ENCODE measurements at regions not wholly inside any gene's neighbourhood (a gene's known extent, or its start where the extent isn't known, plus 50 kb on each side); places are given as distances from the start of the nearest gene placed in this dataset.

GRCh38 chr13:97074618-97075017, 80.3 kb upstream of the OXGR1 start:
- Histone ChIP-seq H3K36me3 (ENCODE audit: control insufficient read depth in 4 of 4, insufficient read depth in 4 of 4, low read length in 3 of 4) (no peaks in the 10 kb centered on the region), H3K4me1 (ENCODE audit: control extremely low read depth in 1 of 4, control insufficient read depth in 4 of 4, insufficient read depth in 4 of 4, low read length in 3 of 4) (peaks cover 0 to 5% (median 1%) of the 10 kb centered on the region in 4 experiments), H3K27ac (ENCODE audit: insufficient read depth in 1 of 2, low read depth in 1 of 2, low read length in 2 of 2, poor library complexity in 1 of 2, severe bottlenecking in 2 of 2) (no peak overlapping the region), H3K27me3 (replicated peaks in 2 of 5; ENCODE audit: control insufficient read depth in 4 of 5, insufficient read depth in 5 of 5, low read length in 4 of 5) (no peaks in the 10 kb centered on the region), H3K4me3 (ENCODE audit: control insufficient read depth in 1 of 7, extremely low read depth in 1 of 7, insufficient read depth in 4 of 7, low read depth in 2 of 7, low read length in 6 of 7) (no peak overlapping the region), H3K9me3 (ENCODE audit: control extremely low read depth in 1 of 5, control insufficient read depth in 4 of 5, insufficient read depth in 2 of 5, low read depth in 1 of 5, low read length in 4 of 5) (peaks cover 0 to 12% (median 2%) of the 10 kb centered on the region in 5 experiments)
- CTCF ChIA-PET = no interaction called here
- WGBS (ENCODE audit: insufficient coverage) = no CpG with 5 or more reads among the region's 1 CpG
- no peak for DNase-seq
- POLR2A ChIA-PET = no interaction called here

- H3K9me3 ChIP-seq (ENCODE audit: control extremely low read depth in 1 of 5, control insufficient read depth in 4 of 5, insufficient read depth in 2 of 5, low read depth in 1 of 5, low read length in 4 of 5) = peaks cover 0 to 12% (median 2%) of the 10 kb centered on the region in 5 experiments
- H3K4me3 ChIP-seq (ENCODE audit: control insufficient read depth in 1 of 7, extremely low read depth in 1 of 7, insufficient read depth in 4 of 7, low read depth in 2 of 7, low read length in 6 of 7) = peak overlapping the region in 6 of 7 experiments; percentile 11 to 48 (median 35)
- H3K27me3 ChIP-seq (replicated peaks in 2 of 5; ENCODE audit: control insufficient read depth in 4 of 5, insufficient read depth in 5 of 5, low read length in 4 of 5) = no peaks in the 10 kb centered on the region
- 74% methylated on average over 8 of the region's 9 CpGs for WGBS (ENCODE audit: insufficient coverage)
- CTCF ChIA-PET = interaction anchor here (0.6 kb wide), 1 partner anchor 282 kb away, joined by 3 read pairs; no protein-coding TSS in a partner anchor
- peak in 2 of 3 donors; percentile 30 to 33 for DNase-seq
- H3K4me1 ChIP-seq (ENCODE audit: control extremely low read depth in 1 of 4, control insufficient read depth in 4 of 4, insufficient read depth in 4 of 4, low read length in 3 of 4) = peaks cover 0 to 5% (median 1%) of the 10 kb centered on the region in 4 experiments
- H3K36me3 ChIP-seq (ENCODE audit: control insufficient read depth in 4 of 4, insufficient read depth in 4 of 4, low read length in 3 of 4) = no peaks in the 10 kb centered on the region
- POLR2A ChIA-PET = no interaction called here
- no peak overlapping the region for H3K27ac ChIP-seq (ENCODE audit: insufficient read depth in 1 of 2, low read depth in 1 of 2, low read length in 2 of 2, poor library complexity in 1 of 2, severe bottlenecking in 2 of 2)
Measured at GRCh38 chr13:97076898-97077297, 82.6 kb upstream of the OXGR1 start.

GRCh38 chr13:97077341-97077740, 83.1 kb upstream of the OXGR1 start:
- no peaks in the 10 kb centered on the region for H3K27me3 ChIP-seq (replicated peaks in 2 of 5; ENCODE audit: control insufficient read depth in 4 of 5, insufficient read depth in 5 of 5, low read length in 4 of 5)
- POLR2A ChIA-PET = no interaction called here
- no CpG with 5 or more reads among the region's 1 CpG for WGBS (ENCODE audit: insufficient coverage)
- no peak overlapping the region for H3K27ac ChIP-seq (ENCODE audit: insufficient read depth in 1 of 2, low read depth in 1 of 2, low read length in 2 of 2, poor library complexity in 1 of 2, severe bottlenecking in 2 of 2)
- no peaks in the 10 kb centered on the region for H3K36me3 ChIP-seq (ENCODE audit: control insufficient read depth in 4 of 4, insufficient read depth in 4 of 4, low read length in 3 of 4)
- peak in 1 of 3 donors; percentile 8 for DNase-seq
- CTCF ChIA-PET = interaction anchor here (0.6 kb wide), 1 partner anchor 282 kb away, joined by 3 read pairs; no protein-coding TSS in a partner anchor
- peak overlapping the region in 6 of 7 experiments; percentile 11 to 48 (median 35) for H3K4me3 ChIP-seq (ENCODE audit: control insufficient read depth in 1 of 7, extremely low read depth in 1 of 7, insufficient read depth in 4 of 7, low read depth in 2 of 7, low read length in 6 of 7)
- H3K4me1 ChIP-seq (ENCODE audit: control extremely low read depth in 1 of 4, control insufficient read depth in 4 of 4, insufficient read depth in 4 of 4, low read length in 3 of 4) = peaks cover 0 to 5% (median 1%) of the 10 kb centered on the region in 4 experiments
- peaks cover 0 to 12% (median 2%) of the 10 kb centered on the region in 5 experiments for H3K9me3 ChIP-seq (ENCODE audit: control extremely low read depth in 1 of 5, control insufficient read depth in 4 of 5, insufficient read depth in 2 of 5, low read depth in 1 of 5, low read length in 4 of 5)

- no peak overlapping the region for H3K27ac ChIP-seq (ENCODE audit: insufficient read depth in 1 of 2, low read depth in 1 of 2, low read length in 2 of 2, poor library complexity in 1 of 2, severe bottlenecking in 2 of 2)
- ChIA-PET CTCF (no interaction called here), POLR2A (no interaction called here)
- no peak overlapping the region for H3K4me3 ChIP-seq (ENCODE audit: control insufficient read depth in 1 of 7, extremely low read depth in 1 of 7, insufficient read depth in 4 of 7, low read depth in 2 of 7, low read length in 6 of 7)
- peaks cover 0 to 5% (median 1%) of the 10 kb centered on the region in 4 experiments for H3K4me1 ChIP-seq (ENCODE audit: control extremely low read depth in 1 of 4, control insufficient read depth in 4 of 4, insufficient read depth in 4 of 4, low read length in 3 of 4)
- no peaks in the 10 kb centered on the region for H3K27me3 ChIP-seq (replicated peaks in 2 of 5; ENCODE audit: control insufficient read depth in 4 of 5, insufficient read depth in 5 of 5, low read length in 4 of 5)
- H3K9me3 ChIP-seq (ENCODE audit: control extremely low read depth in 1 of 5, control insufficient read depth in 4 of 5, insufficient read depth in 2 of 5, low read depth in 1 of 5, low read length in 4 of 5) = peaks cover 0 to 5% (median 0%) of the 10 kb centered on the region in 5 experiments
- no peaks in the 10 kb centered on the region for H3K36me3 ChIP-seq (ENCODE audit: control insufficient read depth in 4 of 4, insufficient read depth in 4 of 4, low read length in 3 of 4)
- no peak for DNase-seq
- no CpG with 5 or more reads among the region's 1 CpG for WGBS (ENCODE audit: insufficient coverage)
Measured at GRCh38 chr13:97079726-97080125, 85.5 kb upstream of the OXGR1 start.

GRCh38 chr13:97082461-97083207, 88.4 kb upstream of the OXGR1 start:
- no peak overlapping the region for H3K4me3 ChIP-seq (ENCODE audit: control insufficient read depth in 1 of 7, extremely low read depth in 1 of 7, insufficient read depth in 4 of 7, low read depth in 2 of 7, low read length in 6 of 7)
- no peaks in the 10 kb centered on the region for H3K4me1 ChIP-seq (ENCODE audit: control extremely low read depth in 1 of 4, control insufficient read depth in 4 of 4, insufficient read depth in 4 of 4, low read length in 3 of 4)
- DNase-seq = no peak
- CTCF ChIA-PET = no interaction called here
- no peaks in the 10 kb centered on the region for H3K36me3 ChIP-seq (ENCODE audit: control insufficient read depth in 4 of 4, insufficient read depth in 4 of 4, low read length in 3 of 4)
- no peaks in the 10 kb centered on the region for H3K27me3 ChIP-seq (replicated peaks in 2 of 5; ENCODE audit: control insufficient read depth in 4 of 5, insufficient read depth in 5 of 5, low read length in 4 of 5)
- H3K27ac ChIP-seq (ENCODE audit: insufficient read depth in 1 of 2, low read depth in 1 of 2, low read length in 2 of 2, poor library complexity in 1 of 2, severe bottlenecking in 2 of 2) = no peak overlapping the region
- POLR2A ChIA-PET = no interaction called here
- WGBS (ENCODE audit: insufficient coverage) = 98% methylated on average over 6 of the region's 6 CpGs
- peaks cover 0 to 3% (median 0%) of the 10 kb centered on the region in 5 experiments for H3K9me3 ChIP-seq (ENCODE audit: control extremely low read depth in 1 of 5, control insufficient read depth in 4 of 5, insufficient read depth in 2 of 5, low read depth in 1 of 5, low read length in 4 of 5)

- H3K27ac ChIP-seq (ENCODE audit: insufficient read depth in 1 of 2, low read depth in 1 of 2, low read length in 2 of 2, poor library complexity in 1 of 2, severe bottlenecking in 2 of 2) = no peak overlapping the region
- no peaks in the 10 kb centered on the region for H3K4me1 ChIP-seq (ENCODE audit: control extremely low read depth in 1 of 4, control insufficient read depth in 4 of 4, insufficient read depth in 4 of 4, low read length in 3 of 4)
- H3K9me3 ChIP-seq (ENCODE audit: control extremely low read depth in 1 of 5, control insufficient read depth in 4 of 5, insufficient read depth in 2 of 5, low read depth in 1 of 5, low read length in 4 of 5) = peaks cover 0 to 3% (median 0%) of the 10 kb centered on the region in 5 experiments
- no peak overlapping the region for H3K4me3 ChIP-seq (ENCODE audit: control insufficient read depth in 1 of 7, extremely low read depth in 1 of 7, insufficient read depth in 4 of 7, low read depth in 2 of 7, low read length in 6 of 7)
- no peaks in the 10 kb centered on the region for H3K36me3 ChIP-seq (ENCODE audit: control insufficient read depth in 4 of 4, insufficient read depth in 4 of 4, low read length in 3 of 4)
- WGBS (ENCODE audit: insufficient coverage) = no CpG with 5 or more reads among the region's 1 CpG
- peak; percentile 6 to 59 (median 46) for DNase-seq
- CTCF ChIA-PET = no interaction called here
- H3K27me3 ChIP-seq (replicated peaks in 2 of 5; ENCODE audit: control insufficient read depth in 4 of 5, insufficient read depth in 5 of 5, low read length in 4 of 5) = no peaks in the 10 kb centered on the region
- POLR2A ChIA-PET = no interaction called here
Measured at GRCh38 chr13:97091196-97091595, 96.9 kb upstream of the OXGR1 start.

- H3K4me3 ChIP-seq (ENCODE audit: control insufficient read depth in 1 of 7, extremely low read depth in 1 of 7, insufficient read depth in 4 of 7, low read depth in 2 of 7, low read length in 6 of 7) = no peak overlapping the region
- H3K36me3 ChIP-seq (ENCODE audit: control insufficient read depth in 4 of 4, insufficient read depth in 4 of 4, low read length in 3 of 4) = no peaks in the 10 kb centered on the region
- no peak overlapping the region for H3K27ac ChIP-seq (ENCODE audit: insufficient read depth in 1 of 2, low read depth in 1 of 2, low read length in 2 of 2, poor library complexity in 1 of 2, severe bottlenecking in 2 of 2)
- no peaks in the 10 kb centered on the region for H3K27me3 ChIP-seq (replicated peaks in 2 of 5; ENCODE audit: control insufficient read depth in 4 of 5, insufficient read depth in 5 of 5, low read length in 4 of 5)
- H3K9me3 ChIP-seq (ENCODE audit: control extremely low read depth in 1 of 5, control insufficient read depth in 4 of 5, insufficient read depth in 2 of 5, low read depth in 1 of 5, low read length in 4 of 5) = peaks cover 0 to 4% (median 0%) of the 10 kb centered on the region in 5 experiments
- CTCF ChIA-PET = interaction anchor here (1.4 kb wide), 1 partner anchor 9 kb away, joined by 5 read pairs; no protein-coding TSS in a partner anchor
- DNase-seq = no peak
- POLR2A ChIA-PET = no interaction called here
- H3K4me1 ChIP-seq (ENCODE audit: control extremely low read depth in 1 of 4, control insufficient read depth in 4 of 4, insufficient read depth in 4 of 4, low read length in 3 of 4) = no peaks in the 10 kb centered on the region
Measured at GRCh38 chr13:97100821-97101220, 106.5 kb upstream of the OXGR1 start.
